ENCODE measurements at regions not wholly inside any gene's neighbourhood (a gene's known extent, or its start where the extent isn't known, plus 50 kb on each side); places are given as distances from the start of the nearest gene placed in this dataset.

DNA sequence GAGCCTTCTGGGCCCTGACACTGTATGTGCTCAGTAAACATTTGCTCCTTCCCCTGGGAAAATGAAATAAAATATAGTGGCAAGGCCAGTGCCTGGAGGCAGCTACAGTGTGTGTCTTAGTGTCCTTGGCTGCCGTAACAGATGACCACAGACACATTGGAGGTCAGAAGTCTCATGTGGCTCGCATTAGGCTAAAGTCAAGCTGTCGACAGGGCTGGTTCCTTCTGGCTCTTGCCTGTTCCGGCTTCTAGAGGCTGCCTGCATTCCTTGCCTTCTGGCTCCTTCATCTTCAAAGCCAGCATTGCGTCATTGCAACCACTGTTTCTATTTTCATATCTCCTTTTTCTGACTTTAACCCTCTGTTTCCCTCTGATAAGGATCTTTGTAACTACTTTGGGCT is 83.6 kb upstream of the STX18 start:
- TF ChIP-seq CTCF (IDR thresholded peaks at IDR 0.05; ENCODE audit: insufficient read depth, low read length), result no peak
- no peak overlapping the region for H3K4me3 ChIP-seq (ENCODE audit: low read depth, low read length)
- DNase-seq (ENCODE audit: low read depth), result peak; percentile 44

- TF ChIP-seq CTCF (IDR thresholded peaks at IDR 0.05; ENCODE audit: insufficient read depth, low read length), result no peak
- H3K4me3 ChIP-seq (ENCODE audit: low read depth, low read length), result no peak overlapping the region
- DNase-seq (ENCODE audit: low read depth), result no peak
Observed at GRCh38 chr4:4624276-4624897, 82.5 kb upstream of the STX18 start.

DNA sequence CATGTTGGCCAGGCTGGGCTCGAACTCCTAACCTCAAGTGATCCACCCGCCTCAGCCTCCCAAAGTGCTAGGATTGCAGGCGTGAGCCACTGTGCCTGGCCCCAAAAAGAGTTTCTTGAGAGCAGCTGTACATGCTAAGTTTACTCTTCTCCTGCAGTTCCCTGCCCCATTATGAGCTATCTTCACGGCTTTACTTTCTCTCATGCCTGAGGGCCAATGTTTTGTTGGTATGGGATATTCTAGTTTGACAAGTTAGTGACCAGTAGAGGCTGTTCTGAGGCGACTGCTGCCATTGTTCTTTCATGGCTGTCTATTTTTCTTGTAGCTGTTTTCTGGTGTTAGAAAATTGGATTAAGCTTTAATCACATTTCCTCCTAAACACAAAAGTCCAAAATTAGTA is 78.0 kb upstream of the STX18 start:
- H3K4me3 ChIP-seq (ENCODE audit: low read depth, low read length), result no peak overlapping the region
- DNase-seq (ENCODE audit: low read depth), result no peak
- TF ChIP-seq CTCF (IDR thresholded peaks at IDR 0.05; ENCODE audit: insufficient read depth, low read length), result no peak

- DNase-seq (ENCODE audit: low read depth), result peak; percentile 51
- TF ChIP-seq CTCF (IDR thresholded peaks at IDR 0.05; ENCODE audit: insufficient read depth, low read length), result no peak
- no peak overlapping the region for H3K4me3 ChIP-seq (ENCODE audit: low read depth, low read length)
Observed at GRCh38 chr4:4618847-4619246, 77.0 kb upstream of the STX18 start.

DNA sequence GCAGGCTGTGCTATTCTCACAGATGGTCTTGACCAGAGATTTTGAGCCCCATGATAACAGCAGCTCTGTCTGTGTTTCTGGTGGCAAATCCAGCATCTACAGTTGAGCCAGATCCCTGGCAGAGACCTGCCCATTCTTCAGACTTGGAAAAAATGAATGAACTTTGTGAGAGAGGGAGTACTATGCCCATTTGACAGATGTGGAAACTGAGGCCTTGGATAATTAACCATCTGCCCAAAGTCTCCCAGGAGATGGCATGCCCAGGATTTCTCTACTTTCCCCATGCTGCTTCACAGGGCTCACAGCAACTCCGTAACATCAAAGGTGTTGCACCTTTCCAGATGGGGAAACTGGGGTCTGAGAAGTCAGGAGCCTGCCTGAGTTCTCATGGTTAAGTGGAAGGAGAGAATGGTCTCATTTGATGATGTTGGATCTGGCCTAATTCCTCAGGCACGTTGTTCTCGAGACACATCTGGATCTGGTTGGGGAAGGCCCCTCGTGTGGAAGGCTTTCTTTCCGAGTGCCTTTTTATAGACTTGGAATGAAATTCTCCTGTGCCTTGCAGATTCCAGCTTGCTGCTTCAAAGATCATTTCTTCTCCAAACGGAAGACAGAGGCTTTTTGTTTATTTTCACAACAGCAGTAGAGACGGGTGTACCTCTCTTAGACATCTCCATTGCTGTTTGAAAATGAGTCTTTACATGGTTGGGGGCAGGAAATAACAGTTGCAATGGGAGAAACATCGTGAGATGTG is 73.3 kb upstream of the STX18 start:
- no peak for TF ChIP-seq CTCF (IDR thresholded peaks at IDR 0.05; ENCODE audit: insufficient read depth, low read length)
- no peak overlapping the region for H3K4me3 ChIP-seq (ENCODE audit: low read depth, low read length)
- DNase-seq (ENCODE audit: low read depth), result peak; percentile 59

DNA sequence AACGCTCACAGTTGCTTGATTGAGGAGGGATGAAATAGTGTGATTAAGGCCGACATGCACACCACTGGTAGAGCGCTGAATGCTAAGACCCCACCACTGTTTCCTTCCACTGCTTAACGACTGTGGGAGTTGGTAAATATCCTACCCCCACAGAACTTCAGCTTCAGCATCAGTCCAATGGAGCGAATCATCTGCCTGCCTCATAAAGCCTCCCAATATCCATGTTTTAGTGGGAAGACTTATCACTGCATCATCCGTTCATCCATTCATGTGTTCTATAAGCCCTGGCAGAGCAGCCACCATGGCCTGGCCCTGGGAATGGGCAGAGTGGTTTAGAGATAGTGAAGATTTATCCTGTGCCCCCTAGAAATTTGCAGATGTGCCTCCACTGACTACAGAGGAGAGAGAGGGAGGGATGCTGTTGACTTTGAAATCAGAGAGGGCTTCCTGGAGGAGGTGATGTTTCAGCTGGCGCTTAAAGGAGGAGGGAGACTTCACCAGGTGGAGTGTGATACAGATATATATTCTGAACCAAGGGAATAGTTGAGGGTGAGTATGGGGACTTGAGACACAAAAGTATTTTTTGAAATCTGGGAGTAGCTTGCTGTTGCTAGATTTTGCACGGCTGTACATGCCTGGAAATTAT is 71.9 kb upstream of the STX18 start:
- DNase-seq (ENCODE audit: low read depth), result no peak
- H3K4me3 ChIP-seq (ENCODE audit: low read depth, low read length), result no peak overlapping the region
- no peak for TF ChIP-seq CTCF (IDR thresholded peaks at IDR 0.05; ENCODE audit: insufficient read depth, low read length)
